Neuronal stem cell (in vitro differentiated cells): ENCODE measurements at regions not wholly inside any gene's neighbourhood (a gene's known extent, or its start where the extent isn't known, plus 50 kb on each side); places are given as distances from the start of the nearest gene placed in this dataset.

ENCODE experiments used
- DNase-seq: peaks from one replicate; pipeline ENCODE4 v3.0.0-alpha.2; 2013; ENCODE audit warnings: low spot score
- H2AFZ ChIP-seq: one replicate; pipeline ENCODE4 v1.6.1; 2013; ENCODE audit warnings: mild to moderate bottlenecking, low read length, inconsistent platforms
- H2AK5ac ChIP-seq: 2 replicates; pipeline ENCODE4 v1.6.1; 2013; ENCODE audit warnings: low read depth, mild to moderate bottlenecking, inconsistent platforms, low read length, moderate library complexity, mixed read lengths
- H2BK120ac ChIP-seq: 2 replicates; pipeline ENCODE4 v1.6.1; 2013; ENCODE audit warnings: low read depth, mild to moderate bottlenecking, inconsistent platforms, low read length, moderate library complexity, mixed read lengths
- H2BK12ac ChIP-seq: one replicate; pipeline ENCODE4 v1.6.1; 2013; ENCODE audit warnings: low read length, inconsistent platforms
- H2BK15ac ChIP-seq: 2 replicates; pipeline ENCODE4 v1.6.1; 2013; ENCODE audit warnings: mild to moderate bottlenecking, low read length, inconsistent platforms, mixed read lengths
- H2BK5ac ChIP-seq: one replicate; pipeline ENCODE4 v1.6.1; 2013; ENCODE audit warnings: inconsistent platforms, mild to moderate bottlenecking, low read length, moderate library complexity
- H3K14ac ChIP-seq: one replicate; pipeline ENCODE4 v1.6.1; 2013; ENCODE audit warnings: low read length, inconsistent platforms
- H3K18ac ChIP-seq: 2 replicates; pipeline ENCODE4 v1.6.1; 2013; ENCODE audit warnings: low read length, inconsistent platforms
- H3K23ac ChIP-seq: 2 replicates; pipeline ENCODE4 v1.6.1; 2013; ENCODE audit warnings: low read depth, mild to moderate bottlenecking, mixed read lengths, low read length, inconsistent platforms; ENCODE audit not compliant: poor library complexity
- H3K27ac ChIP-seq: replicated peaks from 3 replicates; pipeline ENCODE4 v1.5.1; 2013; ENCODE audit warnings: low read length, inconsistent platforms
- H3K27me3 ChIP-seq, 3 experiments: 2 replicates each; pipeline ENCODE4 v1.6.1; 2013; ENCODE audit warnings: low read length in 3 of 3, mild to moderate bottlenecking in 2 of 3, inconsistent platforms in 1 of 3, low read depth in 1 of 3, mixed read lengths in 1 of 3, moderate library complexity in 1 of 3; ENCODE audit not compliant: control insufficient read depth in 3 of 3, insufficient read depth in 3 of 3
- H3K36me3 ChIP-seq, 2 donors: replicated peaks in 1 of 2; 2 replicates each; pipeline ENCODE4 v1.6.1; 2013; ENCODE audit warnings: low read length in 2 of 2; ENCODE audit not compliant: control insufficient read depth in 2 of 2, insufficient read depth in 2 of 2
- H3K4ac ChIP-seq: 2 replicates; pipeline ENCODE4 v1.6.1; 2013; ENCODE audit warnings: inconsistent platforms, mild to moderate bottlenecking, low read length, moderate library complexity
- H3K4me1 ChIP-seq, 2 donors: 1 replicate in 1 of 2; 2 replicates in 1 of 2; pipeline ENCODE4 v1.6.1; 2013; ENCODE audit warnings: low read length in 2 of 2, low read depth in 1 of 2; ENCODE audit not compliant: control insufficient read depth in 2 of 2, insufficient read depth in 1 of 2
- H3K4me2 ChIP-seq: one replicate; pipeline ENCODE4 v1.6.1; 2013; ENCODE audit warnings: mild to moderate bottlenecking, low read length, inconsistent platforms; ENCODE audit not compliant: insufficient read depth, poor library complexity, severe bottlenecking
- H3K4me3 ChIP-seq, 2 donors: 2 replicates each; pipeline ENCODE4 v1.5.1; 2013; ENCODE audit warnings: low read length in 2 of 2, mild to moderate bottlenecking in 2 of 2, inconsistent platforms in 1 of 2, moderate library complexity in 1 of 2
- H3K79me1 ChIP-seq: one replicate; pipeline ENCODE4 v1.6.1; 2013; ENCODE audit warnings: low read depth, mild to moderate bottlenecking, inconsistent platforms, low read length, moderate library complexity
- H3K9ac ChIP-seq: one replicate; pipeline ENCODE4 v1.6.1; 2013; ENCODE audit warnings: mild to moderate bottlenecking, low read depth, low read length, inconsistent platforms; ENCODE audit not compliant: poor library complexity
- H3K9me3 ChIP-seq, 2 donors: replicated peaks in 1 of 2; 2 replicates each; pipeline versions ENCODE3 to v1.6.1; 2013; ENCODE audit warnings: low read length in 2 of 2, mild to moderate bottlenecking in 2 of 2, inconsistent platforms in 1 of 2, low read depth in 1 of 2, mixed read lengths in 1 of 2, moderate library complexity in 1 of 2; ENCODE audit not compliant: control insufficient read depth in 2 of 2, insufficient read depth in 1 of 2
- H4K8ac ChIP-seq: one replicate; pipeline ENCODE4 v1.6.1; 2013; ENCODE audit warnings: low read depth, mild to moderate bottlenecking, inconsistent platforms, low read length, moderate library complexity
- H4K91ac ChIP-seq: one replicate; pipeline ENCODE4 v1.6.1; 2013; ENCODE audit warnings: low read length, low read depth, mild to moderate bottlenecking, inconsistent platforms; ENCODE audit not compliant: poor library complexity
- whole genome bisulfite sequencing, 2 donors: extraction: QIAGEN DNeasy Blood & Tissue Kit; methylation state at CpG; one replicate each; pipeline ENCODE4 v1.1.7; 2013; ENCODE audit warnings: missing lambda C conversion rate in 2 of 2, mixed read lengths in 1 of 2; ENCODE audit not compliant: insufficient read length in 2 of 2, insufficient replicate concordance in 1 of 2; ENCODE audit errors: extremely low coverage in 2 of 2; 5-methylcytosine and 5-hydroxymethylcytosine counted together

GRCh38 chrX:88526385-88526784, 220.6 kb upstream of the CPXCR1 start:
- Histone ChIP-seq H3K9me3 (no peaks in the 10 kb centered on the region), H2BK5ac (no peak overlapping the region), H2AK5ac (no peak overlapping the region), H3K18ac (no peak overlapping the region), H3K9ac (no peak overlapping the region), H3K27ac (no peak overlapping the region), H3K4me2 (no peak overlapping the region), H2BK120ac (no peak overlapping the region), H3K27me3 (no peaks in the 10 kb centered on the region), H4K8ac (no peak overlapping the region), H3K14ac (no peak overlapping the region), H3K36me3 (no peaks in the 10 kb centered on the region), H4K91ac (no peak overlapping the region), H3K4me1 (no peaks in the 10 kb centered on the region), H3K23ac (no peak overlapping the region), H3K4me3 (no peak overlapping the region), H3K79me1 (no peaks in the 10 kb centered on the region), H2BK12ac (no peak overlapping the region), H2BK15ac (no peak overlapping the region), H3K4ac (no peak overlapping the region), H2AFZ (no peak overlapping the region)
- DNase-seq: no peak
- WGBS, 2 donors: no CpG with 5 or more reads among the region's 1 CpG

GRCh38 chrX:88558421-88558820, 188.6 kb upstream of the CPXCR1 start:
- Histone ChIP-seq H2AFZ (no peak overlapping the region), H3K14ac (no peak overlapping the region), H2BK15ac (no peak overlapping the region), H3K18ac (no peak overlapping the region), H2BK5ac (no peak overlapping the region), H4K8ac (no peak overlapping the region), H3K36me3 (no peaks in the 10 kb centered on the region), H3K27ac (no peak overlapping the region), H3K4ac (no peak overlapping the region), H3K4me3 (no peak overlapping the region), H3K4me1 (no peaks in the 10 kb centered on the region), H2BK120ac (no peak overlapping the region), H3K9ac (no peak overlapping the region), H3K4me2 (no peak overlapping the region), H2BK12ac (no peak overlapping the region), H4K91ac (no peak overlapping the region), H3K9me3 (no peaks in the 10 kb centered on the region), H3K79me1 (no peaks in the 10 kb centered on the region), H3K27me3 (no peaks in the 10 kb centered on the region), H2AK5ac (no peak overlapping the region), H3K23ac (no peak overlapping the region)
- no peak for DNase-seq
- no CpG with 5 or more reads among the region's 3 CpGs for whole genome bisulfite sequencing, 2 donors

- no peaks in the 10 kb centered on the region for H3K36me3 ChIP-seq
- no peak overlapping the region for H3K23ac ChIP-seq
- H2BK120ac ChIP-seq: no peak overlapping the region
- H4K91ac ChIP-seq: no peak overlapping the region
- no peak overlapping the region for H3K9ac ChIP-seq
- H4K8ac ChIP-seq: no peak overlapping the region
- H3K18ac ChIP-seq: no peak overlapping the region
- H3K79me1 ChIP-seq: no peaks in the 10 kb centered on the region
- DNase-seq: peak; percentile 2
- no peaks in the 10 kb centered on the region for H3K9me3 ChIP-seq
- H3K4me2 ChIP-seq: no peak overlapping the region
- H3K4ac ChIP-seq: no peak overlapping the region
- H2BK5ac ChIP-seq: no peak overlapping the region
- H2AK5ac ChIP-seq: no peak overlapping the region
- H2AFZ ChIP-seq: no peak overlapping the region
- H2BK12ac ChIP-seq: no peak overlapping the region
- no peak overlapping the region for H3K4me3 ChIP-seq
- no peak overlapping the region for H3K14ac ChIP-seq
- H3K27ac ChIP-seq: no peak overlapping the region
- no peaks in the 10 kb centered on the region for H3K27me3 ChIP-seq
- H3K4me1 ChIP-seq: no peaks in the 10 kb centered on the region
- H2BK15ac ChIP-seq: no peak overlapping the region
- no CpG with 5 or more reads among the region's 4 CpGs for WGBS, 2 donors
These were observed 186.2 kb upstream of the CPXCR1 start for GRCh38 chrX:88560673-88561330.

GRCh38 chrX:88584283-88584682, 162.7 kb upstream of the CPXCR1 start:
- no peak for DNase-seq
- no peak overlapping the region for H3K23ac ChIP-seq
- H3K18ac ChIP-seq: no peak overlapping the region
- no peak overlapping the region for H3K4me3 ChIP-seq
- H2BK5ac ChIP-seq: no peak overlapping the region
- no peak overlapping the region for H2BK12ac ChIP-seq
- H2AK5ac ChIP-seq: no peak overlapping the region
- no peak overlapping the region for H3K27ac ChIP-seq
- no peak overlapping the region for H4K91ac ChIP-seq
- H3K9me3 ChIP-seq: no peaks in the 10 kb centered on the region
- no peak overlapping the region for H4K8ac ChIP-seq
- no peak overlapping the region for H3K4me2 ChIP-seq
- H3K27me3 ChIP-seq: no peaks in the 10 kb centered on the region
- H2BK15ac ChIP-seq: no peak overlapping the region
- no peaks in the 10 kb centered on the region for H3K4me1 ChIP-seq
- H2AFZ ChIP-seq: no peak overlapping the region
- no peaks in the 10 kb centered on the region for H3K79me1 ChIP-seq
- WGBS, 2 donors: no CpG with 5 or more reads among the region's 3 CpGs
- no peak overlapping the region for H3K14ac ChIP-seq
- H3K9ac ChIP-seq: no peak overlapping the region
- no peak overlapping the region for H3K4ac ChIP-seq
- no peak overlapping the region for H2BK120ac ChIP-seq
- no peaks in the 10 kb centered on the region for H3K36me3 ChIP-seq
